ENCODE measurements at regions not wholly inside any gene's neighbourhood (a gene's known extent, or its start where the extent isn't known, plus 50 kb on each side); places are given as distances from the start of the nearest gene placed in this dataset.

- H3K36me3 Mint-ChIP-seq: peaks cover 3% of the 10 kb centered on the region; the same call in 1 of the 2 replicates
- no peak overlapping the region for H3K27ac Mint-ChIP-seq
- no peak overlapping the region for H3K4me3 Mint-ChIP-seq
- no peak for TF ChIP-seq GTF2I (CRISPR knock-in tag; conservative IDR thresholded peaks at IDR 0.05)
- no peak for TF ChIP-seq ZNF423 (CRISPR knock-in tag; IDR thresholded peaks at IDR 0.05)
- TF ChIP-seq ESRRA (CRISPR knock-in tag; IDR thresholded peaks at IDR 0.05; ENCODE audit: borderline replicate concordance): no peak
- TF ChIP-seq SOX15 (CRISPR knock-in tag; IDR thresholded peaks at IDR 0.05): no peak
- no peak for TF ChIP-seq ZNF317 (CRISPR knock-in tag; IDR thresholded peaks at IDR 0.05; ENCODE audit: borderline replicate concordance, low read depth)
- POLR2A ChIA-PET: no interaction called here
- peaks cover 44% of the 10 kb centered on the region for H3K4me1 Mint-ChIP-seq
- H3K27me3 Mint-ChIP-seq (ENCODE audit: low read depth): no peaks in the 10 kb centered on the region
- ATAC-seq: no peak
- DNase-seq (ENCODE audit: low spot score): no peak
- H3K9me3 Mint-ChIP-seq: peaks cover 10% of the 10 kb centered on the region
- CTCF ChIA-PET: no interaction called here
Measured at GRCh38 chr13:109276261-109276660, 510.1 kb downstream of the IRS2 start.

GRCh38 chr13:109275852-109276251 is 510.5 kb downstream of the IRS2 start:
- DNase-seq (ENCODE audit: low spot score) (peak; percentile 32), ATAC-seq (peak; percentile 32; the same call in 1 of the 2 replicates)
- H3K9me3 Mint-ChIP-seq: peaks cover 10% of the 10 kb centered on the region
- H3K4me1 Mint-ChIP-seq: peaks cover 48% of the 10 kb centered on the region
- H3K4me3 Mint-ChIP-seq: no peak overlapping the region
- CTCF ChIA-PET: no interaction called here
- H3K36me3 Mint-ChIP-seq: peaks cover 3% of the 10 kb centered on the region; the same call in 1 of the 2 replicates
- TF ChIP-seq CTCF (IDR thresholded peaks at IDR 0.05) (no peak), RORB (CRISPR knock-in tag; IDR thresholded peaks at IDR 0.05) (no peak), PREB (CRISPR knock-in tag; IDR thresholded peaks at IDR 0.05; ENCODE audit: borderline replicate concordance) (no peak), HMGA2 (CRISPR knock-in tag; IDR thresholded peaks at IDR 0.05) (no peak), ZSCAN18 (CRISPR knock-in tag; IDR thresholded peaks at IDR 0.05) (no peak), ARID4B (CRISPR knock-in tag; IDR thresholded peaks at IDR 0.05; ENCODE audit: borderline replicate concordance) (no peak), TEAD1 (CRISPR knock-in tag; IDR thresholded peaks at IDR 0.05) (no peak), EMX1 (CRISPR knock-in tag; IDR thresholded peaks at IDR 0.05) (no peak), SMAD3 (CRISPR knock-in tag; IDR thresholded peaks at IDR 0.05; ENCODE audit: borderline replicate concordance) (no peak), ZNF423 (CRISPR knock-in tag; IDR thresholded peaks at IDR 0.05) (no peak), ZNF396 (CRISPR knock-in tag; IDR thresholded peaks at IDR 0.05; ENCODE audit: borderline replicate concordance) (no peak), MYBL2 (CRISPR knock-in tag; IDR thresholded peaks at IDR 0.05) (no peak), ETV6 (CRISPR knock-in tag; IDR thresholded peaks at IDR 0.05) (no peak), SMAD4 (CRISPR knock-in tag; IDR thresholded peaks at IDR 0.05) (no peak)
- TF ChIP-seq, protein P1, sequence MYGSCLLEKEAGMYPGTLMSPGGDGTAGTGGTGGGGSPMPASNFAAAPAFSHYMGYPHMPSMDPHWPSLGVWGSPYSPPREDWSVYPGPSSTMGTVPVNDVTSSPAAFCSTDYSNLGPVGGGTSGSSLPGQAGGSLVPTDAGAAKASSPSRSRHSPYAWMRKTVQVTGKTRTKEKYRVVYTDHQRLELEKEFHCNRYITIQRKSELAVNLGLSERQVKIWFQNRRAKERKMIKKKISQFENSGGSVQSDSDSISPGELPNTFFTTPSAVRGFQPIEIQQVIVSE (CRISPR knock-in tag; IDR thresholded peaks at IDR 0.05; ENCODE audit: borderline replicate concordance): no peak
- TF ChIP-seq, protein P2, sequence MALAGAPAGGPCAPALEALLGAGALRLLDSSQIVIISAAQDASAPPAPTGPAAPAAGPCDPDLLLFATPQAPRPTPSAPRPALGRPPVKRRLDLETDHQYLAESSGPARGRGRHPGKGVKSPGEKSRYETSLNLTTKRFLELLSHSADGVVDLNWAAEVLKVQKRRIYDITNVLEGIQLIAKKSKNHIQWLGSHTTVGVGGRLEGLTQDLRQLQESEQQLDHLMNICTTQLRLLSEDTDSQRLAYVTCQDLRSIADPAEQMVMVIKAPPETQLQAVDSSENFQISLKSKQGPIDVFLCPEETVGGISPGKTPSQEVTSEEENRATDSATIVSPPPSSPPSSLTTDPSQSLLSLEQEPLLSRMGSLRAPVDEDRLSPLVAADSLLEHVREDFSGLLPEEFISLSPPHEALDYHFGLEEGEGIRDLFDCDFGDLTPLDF (CRISPR knock-in tag; IDR thresholded peaks at IDR 0.05): no peak
- POLR2A ChIA-PET: no interaction called here
- no peaks in the 10 kb centered on the region for H3K27me3 Mint-ChIP-seq (ENCODE audit: low read depth)
- no peak overlapping the region for H3K27ac Mint-ChIP-seq
